ENCODE measurements at regions not wholly inside any gene's neighbourhood (a gene's known extent, or its start where the extent isn't known, plus 50 kb on each side); places are given as distances from the start of the nearest gene placed in this dataset.

- 96% methylated on average over 2 of the region's 2 CpGs; no CpG with 5 or more reads in 1 of the 2 experiments for WGBS, 2 experiments (ENCODE audit: extremely low coverage in 1 of 2, insufficient coverage in 1 of 2, insufficient read length in 1 of 2, insufficient replicate concordance in 2 of 2, low coverage in 1 of 2, low lambda C conversion rate in 2 of 2, missing lambda C conversion rate in 1 of 2)
- no peak overlapping the region for H2BK120ac ChIP-seq (replicated peaks; ENCODE audit: low read depth, low read length)
- no peak overlapping the region for H3K14ac ChIP-seq (ENCODE audit: insufficient read length)
- H3K4me1 ChIP-seq (replicated peaks in 1 of 4; ENCODE audit: control insufficient read depth in 3 of 4, insufficient read depth in 4 of 4, low read length in 3 of 4): no peaks in the 10 kb centered on the region
- H3K23me2 ChIP-seq (ENCODE audit: low read depth, low read length): no peaks in the 10 kb centered on the region
- no peaks in the 10 kb centered on the region for H3K27me3 ChIP-seq (replicated peaks in 1 of 4; ENCODE audit: control insufficient read depth in 3 of 4, extremely low read depth in 1 of 4, insufficient read depth in 3 of 4, low read length in 3 of 4)
- no peak overlapping the region for H2BK12ac ChIP-seq (ENCODE audit: low read depth, low read length)
- H3K9me3 ChIP-seq (ENCODE audit: insufficient read depth in 2 of 2, low read depth in 1 of 2, low read length in 1 of 2): no peaks in the 10 kb centered on the region
- H3K79me1 ChIP-seq (ENCODE audit: low read depth, low read length): no peaks in the 10 kb centered on the region
- H4K91ac ChIP-seq (replicated peaks; ENCODE audit: insufficient read length, low read length): no peak overlapping the region
- H3K36me3 ChIP-seq (ENCODE audit: control insufficient read depth in 2 of 4, insufficient read depth in 4 of 4, low read length in 3 of 4): no peaks in the 10 kb centered on the region
- ChIA-PET CTCF (ENCODE audit: partially characterized antibody) (interaction anchor here (1.3 kb wide), 1 partner anchor 116 kb away, joined by 5 read pairs; no protein-coding TSS in a partner anchor), POLR2A (ENCODE audit: partially characterized antibody) (no interaction called here)
- H2BK5ac ChIP-seq (ENCODE audit: low read depth, low read length): no peak overlapping the region
- no peak for DNase-seq (ENCODE audit: low read depth in 1 of 2, low spot score in 2 of 2)
- H3K4ac ChIP-seq (replicated peaks; ENCODE audit: insufficient read length, low read depth, low read length): no peak overlapping the region
- H2AK5ac ChIP-seq (ENCODE audit: low read depth, low read length): no peak overlapping the region
- H3K23ac ChIP-seq (ENCODE audit: insufficient read length): no peak overlapping the region
- H3K9ac ChIP-seq (replicated peaks in 1 of 4; ENCODE audit: extremely low read depth in 1 of 4, low read depth in 3 of 4, low read length in 3 of 4): no peak overlapping the region
- no peak overlapping the region for H3K56ac ChIP-seq (replicated peaks; ENCODE audit: insufficient read length, low read depth, low read length)
- H2AFZ ChIP-seq (ENCODE audit: low read length): no peak overlapping the region
- no peak overlapping the region for H3K4me3 ChIP-seq (ENCODE audit: extremely low read depth in 1 of 4, insufficient read depth in 2 of 4, low read depth in 3 of 4, low read length in 4 of 4)
- no peak overlapping the region for H3K27ac ChIP-seq (ENCODE audit: low read depth, low read length)
- H3K18ac ChIP-seq (ENCODE audit: extremely low read depth, low read length): no peak overlapping the region
- H4K5ac ChIP-seq (ENCODE audit: insufficient read length, low read depth, low read length): no peak overlapping the region
- no peak overlapping the region for H2BK15ac ChIP-seq (ENCODE audit: low read length)
- no peak overlapping the region for H2BK20ac ChIP-seq (ENCODE audit: low read length)
- H3K4me2 ChIP-seq (ENCODE audit: insufficient read depth in 1 of 2, low read depth in 2 of 2, low read length in 2 of 2): no peak overlapping the region
- no peaks in the 10 kb centered on the region for H4K20me1 ChIP-seq (replicated peaks in 1 of 2; ENCODE audit: control insufficient read depth in 1 of 2, insufficient read depth in 2 of 2, low read length in 2 of 2)
- H4K8ac ChIP-seq (ENCODE audit: extremely low read depth, insufficient read depth, low read length): no peak overlapping the region
- H3K79me2 ChIP-seq (ENCODE audit: control insufficient read depth in 1 of 2, insufficient read depth in 2 of 2, low read length in 2 of 2): no peaks in the 10 kb centered on the region
- FAIRE-seq: no peak
- TF ChIP-seq ASH2L (IDR thresholded peaks at IDR 0.05; ENCODE audit: low read length) (no peak), CBX5 (IDR thresholded peaks at IDR 0.05; ENCODE audit: low read depth, low read length) (no peak), ATF3 (IDR thresholded peaks at IDR 0.05; ENCODE audit: insufficient read depth, low read depth, low read length) (no peak), FOSL1 (IDR thresholded peaks at IDR 0.05; ENCODE audit: insufficient read depth, low read depth, low read length) (no peak), SP4 (IDR thresholded peaks at IDR 0.05; ENCODE audit: low read length) (no peak), KDM5A (IDR thresholded peaks at IDR 0.05; ENCODE audit: low read length) (no peak), GTF2F1 (IDR thresholded peaks at IDR 0.05; ENCODE audit: borderline replicate concordance, low read depth, low read length) (no peak), SIRT6 (IDR thresholded peaks at IDR 0.05; ENCODE audit: low read length) (no peak), CHD1 (IDR thresholded peaks at IDR 0.05; ENCODE audit: low read depth, low read length) (no peak), JUND (IDR thresholded peaks at IDR 0.05; ENCODE audit: low read length) (no peak), EZH2 (IDR thresholded peaks at IDR 0.05; ENCODE audit: low read depth, low read length, severe bottlenecking) (no peak), POU5F1 (IDR thresholded peaks at IDR 0.05; ENCODE audit: low read depth, low read length) (no peak), RNF2 (IDR thresholded peaks at IDR 0.05; ENCODE audit: borderline replicate concordance, low read depth, low read length, missing control alignments, poor library complexity, severe bottlenecking) (no peak)
- TF ChIP-seq, protein P1, sequence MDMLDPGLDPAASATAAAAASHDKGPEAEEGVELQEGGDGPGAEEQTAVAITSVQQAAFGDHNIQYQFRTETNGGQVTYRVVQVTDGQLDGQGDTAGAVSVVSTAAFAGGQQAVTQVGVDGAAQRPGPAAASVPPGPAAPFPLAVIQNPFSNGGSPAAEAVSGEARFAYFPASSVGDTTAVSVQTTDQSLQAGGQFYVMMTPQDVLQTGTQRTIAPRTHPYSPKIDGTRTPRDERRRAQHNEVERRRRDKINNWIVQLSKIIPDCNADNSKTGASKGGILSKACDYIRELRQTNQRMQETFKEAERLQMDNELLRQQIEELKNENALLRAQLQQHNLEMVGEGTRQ (IDR thresholded peaks at IDR 0.05; ENCODE audit: low read length): no peak
Measured at GRCh38 chr2:14185906-14186305, 446.6 kb upstream of the LRATD1 start.

Data from H1 (cell line).